ENCODE measurements at regions not wholly inside any gene's neighbourhood (a gene's known extent, or its start where the extent isn't known, plus 50 kb on each side); places are given as distances from the start of the nearest gene placed in this dataset.
"Not testable (repeated sequence)": the region's sequence is repeated elsewhere in the genome, so short reads cannot be mapped to it uniquely, and the experiment has no call there.

GRCh38 chr10:6841761-6842160 is 261.7 kb upstream of the PRKCQ start:
- no peak for ATAC-seq
- H3K4me1 Mint-ChIP-seq (ENCODE audit: low read depth in 2 of 2) = peaks cover 8 to 11% of the 10 kb centered on the region in 2 donors
- H3K27ac Mint-ChIP-seq = no peak overlapping the region
- DNase-seq (ENCODE audit: low spot score) = no peak
- H3K4me3 Mint-ChIP-seq = no peak overlapping the region
- H3K27me3 Mint-ChIP-seq = no peaks in the 10 kb centered on the region
- no peaks in the 10 kb centered on the region for H3K36me3 Mint-ChIP-seq
- no peaks in the 10 kb centered on the region for H3K9me3 Mint-ChIP-seq

DNA sequence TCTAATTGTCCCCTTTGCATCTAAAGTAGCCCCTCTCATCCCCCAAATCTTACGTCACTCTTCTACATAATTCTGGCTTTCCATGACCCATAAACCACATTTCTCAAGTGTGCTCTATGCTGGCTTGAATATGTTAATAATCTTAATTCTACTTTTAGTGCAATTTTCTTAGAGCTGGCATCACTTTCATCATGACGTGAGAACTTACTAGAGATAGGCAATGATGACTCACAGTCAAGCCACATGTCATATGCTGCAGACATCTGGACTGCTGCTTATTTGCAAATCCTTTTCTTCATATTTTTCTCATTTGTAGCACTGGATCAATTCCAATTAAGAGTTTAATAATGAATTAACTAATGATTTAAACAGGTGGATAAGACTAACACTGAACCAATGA is 260.7 kb upstream of the PRKCQ start:
- H3K27me3 Mint-ChIP-seq = no peaks in the 10 kb centered on the region
- DNase-seq (ENCODE audit: low spot score) (no peak), ATAC-seq (peak in 1 of 2 donors; percentile 65)
- no peak overlapping the region for H3K27ac Mint-ChIP-seq
- no peaks in the 10 kb centered on the region for H3K9me3 Mint-ChIP-seq
- H3K4me3 Mint-ChIP-seq = no peak overlapping the region
- no peaks in the 10 kb centered on the region for H3K36me3 Mint-ChIP-seq
- peaks cover 8 to 11% of the 10 kb centered on the region in 2 donors for H3K4me1 Mint-ChIP-seq (ENCODE audit: low read depth in 2 of 2)

DNA sequence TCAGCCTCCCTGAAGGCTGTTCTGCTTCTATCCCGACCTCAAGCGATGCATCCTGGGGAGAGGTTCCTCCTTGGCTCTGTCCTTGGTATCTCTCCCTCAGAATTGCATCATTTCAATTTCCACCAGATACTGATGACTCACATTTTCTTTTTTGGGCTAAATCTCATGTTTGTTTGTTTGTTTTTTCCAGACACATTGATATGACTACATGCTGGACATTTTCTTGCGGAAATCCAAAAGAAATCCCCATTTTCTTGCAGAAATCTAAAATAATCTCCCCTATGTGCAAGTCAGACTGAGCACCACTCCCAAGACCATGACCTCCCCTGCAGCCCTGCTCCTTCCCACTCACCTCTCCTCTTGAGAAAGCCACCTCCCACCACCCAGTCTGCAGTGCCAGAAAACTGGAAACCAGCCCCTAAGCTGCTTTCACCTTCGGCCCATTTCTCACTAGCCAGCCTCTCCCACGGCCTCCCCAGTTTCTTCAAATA is 260.2 kb upstream of the PRKCQ start:
- H3K27me3 Mint-ChIP-seq = no peaks in the 10 kb centered on the region
- no peak overlapping the region for H3K27ac Mint-ChIP-seq
- DNase-seq (ENCODE audit: low spot score) (no peak), ATAC-seq (no peak)
- no peaks in the 10 kb centered on the region for H3K9me3 Mint-ChIP-seq
- H3K36me3 Mint-ChIP-seq = no peaks in the 10 kb centered on the region
- peaks cover 8 to 11% of the 10 kb centered on the region in 2 donors for H3K4me1 Mint-ChIP-seq (ENCODE audit: low read depth in 2 of 2)
- no peak overlapping the region for H3K4me3 Mint-ChIP-seq

DNA sequence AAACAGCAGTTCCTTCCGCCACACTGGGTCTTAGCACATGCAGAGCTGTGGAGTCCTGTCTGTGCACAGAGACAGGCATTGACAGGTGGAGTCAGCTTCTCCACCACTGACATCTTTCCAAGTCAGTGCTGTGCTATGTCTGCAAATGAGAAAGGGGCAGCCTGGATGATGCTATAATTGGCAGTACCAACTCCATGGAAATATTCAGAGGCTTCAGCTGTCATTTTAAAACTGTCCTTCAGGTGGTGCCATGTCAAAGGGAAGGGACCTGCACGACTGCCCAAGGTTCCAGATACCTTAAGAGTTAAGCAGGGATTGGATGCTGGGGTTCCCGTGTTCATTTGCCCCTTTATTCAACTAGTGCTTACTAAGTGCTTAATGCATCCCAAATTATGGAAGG is 258.0 kb upstream of the PRKCQ start:
- H3K4me1 Mint-ChIP-seq (ENCODE audit: low read depth in 2 of 2) = peaks cover 4 to 6% of the 10 kb centered on the region in 2 donors
- no peaks in the 10 kb centered on the region for H3K27me3 Mint-ChIP-seq
- no peak overlapping the region for H3K27ac Mint-ChIP-seq
- H3K36me3 Mint-ChIP-seq = no peaks in the 10 kb centered on the region
- no peak overlapping the region for H3K4me3 Mint-ChIP-seq
- H3K9me3 Mint-ChIP-seq = no peaks in the 10 kb centered on the region
- ATAC-seq (peak in 1 of 2 donors; percentile 27), DNase-seq (ENCODE audit: low spot score) (no peak)

- H3K27me3 Mint-ChIP-seq = peaks cover 15% of the 10 kb centered on the region in 2 donors
- H3K9me3 Mint-ChIP-seq = no peaks in the 10 kb centered on the region
- no peaks in the 10 kb centered on the region for H3K4me1 Mint-ChIP-seq (ENCODE audit: low read depth in 2 of 2)
- H3K4me3 Mint-ChIP-seq = no peak overlapping the region
- H3K36me3 Mint-ChIP-seq = no peaks in the 10 kb centered on the region
- DNase-seq (ENCODE audit: low spot score) (no peak), ATAC-seq (no peak)
- no peak overlapping the region for H3K27ac Mint-ChIP-seq
Observed at GRCh38 chr10:6833458-6834011, 253.5 kb upstream of the PRKCQ start.

- H3K4me3 Mint-ChIP-seq; ATAC-seq; H3K36me3 Mint-ChIP-seq; H3K27ac Mint-ChIP-seq; DNase-seq (ENCODE audit: low spot score); H3K9me3 Mint-ChIP-seq; H3K4me1 Mint-ChIP-seq (ENCODE audit: low read depth in 2 of 2): not testable (repeated sequence)
- peaks cover 15 to 23% of the 10 kb centered on the region in 2 donors for H3K27me3 Mint-ChIP-seq
Observed at GRCh38 chr10:6830981-6831380, 250.9 kb upstream of the PRKCQ start.

DNA sequence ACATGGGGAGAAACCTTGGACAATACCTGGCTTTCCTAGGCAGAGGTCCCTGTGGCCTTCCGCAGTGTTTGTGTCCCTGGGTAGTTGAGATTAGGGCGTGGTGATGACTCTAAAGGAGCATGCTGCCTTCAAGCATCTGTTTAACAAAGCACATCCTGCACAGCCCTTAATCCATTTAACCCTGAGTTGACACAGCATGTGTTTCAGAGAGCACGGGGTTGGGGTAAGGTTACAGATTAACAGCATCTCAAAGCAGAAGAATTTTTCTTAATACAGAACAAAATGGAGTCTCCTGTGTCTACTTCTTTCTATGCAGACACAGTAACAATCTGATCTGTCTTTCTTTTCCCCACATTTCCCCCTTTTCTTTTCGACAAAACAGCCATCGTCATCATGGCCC is 244.7 kb upstream of the PRKCQ start:
- ATAC-seq; H3K4me1 Mint-ChIP-seq (ENCODE audit: low read depth in 2 of 2); H3K36me3 Mint-ChIP-seq; H3K9me3 Mint-ChIP-seq; H3K27ac Mint-ChIP-seq; H3K4me3 Mint-ChIP-seq; DNase-seq (ENCODE audit: low spot score): not testable (repeated sequence)
- peaks cover 6 to 15% of the 10 kb centered on the region in 2 donors for H3K27me3 Mint-ChIP-seq

DNA sequence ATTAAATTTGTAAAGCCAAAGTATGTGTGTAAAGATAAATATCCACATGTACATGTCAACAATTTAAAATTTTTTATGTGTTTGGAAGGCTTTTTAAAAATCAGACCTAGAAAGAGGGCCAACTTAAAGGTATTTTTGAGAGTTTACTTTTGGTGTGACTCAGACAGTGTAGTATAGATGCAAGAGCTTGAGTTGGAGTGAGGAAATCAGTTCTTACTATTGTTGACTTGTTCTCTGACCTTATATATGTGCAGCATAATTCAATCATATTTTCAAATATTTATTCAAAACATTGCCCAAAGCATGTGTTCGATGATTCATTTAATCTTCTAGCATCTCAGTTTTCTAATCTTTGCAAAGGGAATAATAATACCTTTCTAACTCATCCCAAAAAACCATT is 243.7 kb upstream of the PRKCQ start:
- no peaks in the 10 kb centered on the region for H3K9me3 Mint-ChIP-seq
- H3K27me3 Mint-ChIP-seq = peaks cover 6 to 18% of the 10 kb centered on the region in 2 donors
- H3K4me3 Mint-ChIP-seq = no peak overlapping the region
- ATAC-seq (no peak), DNase-seq (ENCODE audit: low spot score) (no peak)
- H3K27ac Mint-ChIP-seq = no peak overlapping the region
- no peaks in the 10 kb centered on the region for H3K36me3 Mint-ChIP-seq
- no peaks in the 10 kb centered on the region for H3K4me1 Mint-ChIP-seq (ENCODE audit: low read depth in 2 of 2)

DNA sequence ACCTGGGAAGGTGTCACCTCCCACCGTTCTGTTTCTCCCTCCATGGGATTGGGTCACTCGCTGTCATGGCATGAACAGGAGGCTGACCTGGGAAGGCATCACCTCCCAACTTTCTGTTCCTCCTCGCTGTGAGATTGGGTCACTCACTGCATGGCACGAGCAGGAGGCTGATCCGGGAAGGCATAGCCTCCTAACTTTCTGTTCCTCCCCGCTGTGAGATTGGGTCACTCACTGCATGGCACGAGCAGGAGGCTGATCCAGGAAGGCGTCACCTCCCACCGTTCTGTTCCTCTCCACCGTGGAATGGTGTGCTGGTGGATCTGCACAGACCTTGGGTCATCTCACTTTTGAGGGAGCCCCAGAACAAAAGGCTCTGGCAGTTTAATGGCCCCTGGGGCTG is 239.2 kb upstream of the PRKCQ start:
- DNase-seq (ENCODE audit: low spot score) (no peak), ATAC-seq (peak in 1 of 2 donors; percentile 43)
- no peak overlapping the region for H3K27ac Mint-ChIP-seq
- H3K4me1 Mint-ChIP-seq (ENCODE audit: low read depth in 2 of 2) = no peaks in the 10 kb centered on the region
- no peak overlapping the region for H3K4me3 Mint-ChIP-seq
- H3K36me3 Mint-ChIP-seq = no peaks in the 10 kb centered on the region
- H3K27me3 Mint-ChIP-seq = peaks cover 17% of the 10 kb centered on the region in 2 donors
- no peaks in the 10 kb centered on the region for H3K9me3 Mint-ChIP-seq

DNA sequence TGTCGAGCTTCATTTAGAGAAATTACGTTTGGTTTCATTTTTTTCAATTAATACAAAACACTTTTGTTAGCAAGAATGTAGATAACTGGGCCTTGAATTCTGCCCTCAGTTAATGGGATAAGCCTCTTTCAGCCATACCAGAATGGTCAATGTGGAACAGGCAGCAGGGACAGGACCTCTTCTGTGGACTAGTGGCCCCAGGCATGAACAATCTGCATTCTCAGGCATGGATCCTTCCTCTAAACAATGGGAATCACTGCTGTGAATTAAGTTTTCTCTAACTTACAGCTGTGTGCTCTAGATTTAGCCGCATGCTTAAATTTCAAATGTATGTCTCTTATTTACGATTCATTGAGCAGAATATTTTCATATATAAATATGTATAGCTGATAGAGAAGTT is 237.7 kb upstream of the PRKCQ start:
- Mint-ChIP-seq H3K36me3 (no peaks in the 10 kb centered on the region), H3K4me3 (no peak overlapping the region), H3K9me3 (no peaks in the 10 kb centered on the region), H3K4me1 (ENCODE audit: low read depth in 2 of 2) (no peaks in the 10 kb centered on the region), H3K27me3 (peaks cover 20 to 21% of the 10 kb centered on the region in 2 donors), H3K27ac (no peak overlapping the region)
- DNase-seq (ENCODE audit: low spot score) (no peak), ATAC-seq (no peak)

DNA sequence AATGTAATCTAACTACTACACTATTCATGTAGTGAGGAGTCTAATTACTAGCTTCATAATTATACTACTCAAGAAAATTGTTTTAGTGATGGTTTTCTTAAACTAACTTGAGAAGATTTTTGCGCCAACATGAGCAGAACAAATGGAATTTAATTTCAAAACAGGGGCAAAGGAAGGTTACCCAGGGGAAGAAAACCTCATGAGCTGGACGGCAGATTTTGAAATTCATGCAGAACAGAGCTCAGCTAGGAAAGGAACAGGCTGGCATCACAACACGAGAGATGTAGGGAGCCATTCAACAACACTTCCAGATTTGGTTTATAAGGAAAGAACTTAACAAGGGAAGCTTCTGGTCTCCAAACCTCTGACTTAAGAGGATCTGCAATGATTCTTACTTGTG is 235.3 kb upstream of the PRKCQ start:
- H3K27me3 Mint-ChIP-seq = peaks cover 38 to 44% of the 10 kb centered on the region in 2 donors
- DNase-seq (ENCODE audit: low spot score) (no peak), ATAC-seq (no peak)
- H3K27ac Mint-ChIP-seq = no peak overlapping the region
- H3K4me3 Mint-ChIP-seq = no peak overlapping the region
- no peaks in the 10 kb centered on the region for H3K9me3 Mint-ChIP-seq
- no peaks in the 10 kb centered on the region for H3K36me3 Mint-ChIP-seq
- H3K4me1 Mint-ChIP-seq (ENCODE audit: low read depth in 2 of 2) = no peaks in the 10 kb centered on the region

DNA sequence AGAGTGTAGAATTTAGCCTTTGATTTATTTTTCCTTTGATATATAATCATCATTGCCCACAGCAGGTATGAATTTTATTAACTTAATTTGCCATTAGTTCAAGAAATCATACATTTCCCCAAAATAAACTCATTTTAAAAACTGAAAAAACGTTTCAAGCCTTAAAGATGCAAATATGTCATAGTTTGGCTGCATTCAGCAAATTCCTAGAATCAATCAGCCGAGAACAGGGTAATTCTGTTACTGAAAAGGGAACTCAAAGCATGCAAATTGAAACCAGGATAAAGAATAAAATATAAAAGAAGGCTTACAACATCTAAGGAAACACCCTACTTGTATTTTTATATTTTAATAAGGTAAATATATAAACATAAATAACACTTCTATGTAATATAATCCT is 233.8 kb upstream of the PRKCQ start:
- H3K36me3 Mint-ChIP-seq = no peaks in the 10 kb centered on the region
- H3K4me1 Mint-ChIP-seq (ENCODE audit: low read depth in 2 of 2) = no peaks in the 10 kb centered on the region
- ATAC-seq (no peak), DNase-seq (ENCODE audit: low spot score) (no peak)
- no peak overlapping the region for H3K27ac Mint-ChIP-seq
- peaks cover 36 to 43% of the 10 kb centered on the region in 2 donors for H3K27me3 Mint-ChIP-seq
- no peaks in the 10 kb centered on the region for H3K9me3 Mint-ChIP-seq
- H3K4me3 Mint-ChIP-seq = no peak overlapping the region

- ATAC-seq (no peak), DNase-seq (ENCODE audit: low spot score) (no peak)
- no peaks in the 10 kb centered on the region for H3K36me3 Mint-ChIP-seq
- H3K27me3 Mint-ChIP-seq = peaks cover 38 to 48% of the 10 kb centered on the region in 2 donors
- no peak overlapping the region for H3K4me3 Mint-ChIP-seq
- no peak overlapping the region for H3K27ac Mint-ChIP-seq
- H3K4me1 Mint-ChIP-seq (ENCODE audit: low read depth in 2 of 2) = no peaks in the 10 kb centered on the region
- no peaks in the 10 kb centered on the region for H3K9me3 Mint-ChIP-seq
Observed at GRCh38 chr10:6813306-6813705, 233.2 kb upstream of the PRKCQ start.

DNA sequence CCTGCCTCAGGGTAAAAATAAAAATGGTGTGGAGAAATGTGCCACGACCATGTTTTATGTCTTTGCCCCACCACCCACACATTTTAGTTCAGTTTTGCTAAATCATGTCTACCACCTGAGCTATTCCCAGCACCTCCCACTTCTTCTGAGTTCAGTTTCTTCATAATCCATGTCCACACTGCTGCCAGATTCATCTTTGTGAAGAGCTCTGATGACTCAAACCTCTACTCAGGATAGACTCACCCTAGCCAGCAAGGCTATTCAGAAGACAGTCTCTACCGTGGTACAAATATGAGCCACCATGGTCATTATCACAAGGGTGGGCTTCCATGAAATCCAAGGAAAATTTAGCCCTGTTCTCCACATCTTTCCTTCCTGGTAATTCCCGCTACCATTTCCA is 231.1 kb upstream of the PRKCQ start:
- no peak for ATAC-seq
- Mint-ChIP-seq H3K4me1 (ENCODE audit: low read depth in 2 of 2) (no peaks in the 10 kb centered on the region), H3K4me3 (no peak overlapping the region), H3K9me3 (no peaks in the 10 kb centered on the region), H3K27ac (no peak overlapping the region), H3K36me3 (no peaks in the 10 kb centered on the region), H3K27me3 (peaks cover 41 to 54% of the 10 kb centered on the region in 2 donors)
- DNase-seq (ENCODE audit: low spot score) = no peak

DNA sequence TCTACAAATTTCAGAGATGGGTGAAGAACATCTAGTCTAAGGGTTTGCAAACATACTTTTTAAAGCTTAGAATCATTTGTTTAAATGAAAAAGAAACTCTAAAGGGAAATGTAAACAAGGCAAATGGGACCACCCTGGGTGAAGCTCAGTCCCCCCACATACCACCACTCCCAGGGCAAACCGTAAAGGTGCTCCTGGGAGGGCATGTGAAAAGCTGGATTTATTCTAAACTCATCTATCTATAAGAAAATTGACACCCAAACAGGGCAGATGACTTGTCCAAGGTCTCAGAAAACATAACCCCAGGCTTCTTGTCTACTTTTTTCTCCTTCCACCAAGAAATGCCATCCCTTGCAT is 223.3 kb upstream of the PRKCQ start:
- DNase-seq (ENCODE audit: low spot score) (no peak), ATAC-seq (no peak)
- Mint-ChIP-seq H3K4me3 (no peak overlapping the region), H3K27ac (no peak overlapping the region), H3K4me1 (ENCODE audit: low read depth in 2 of 2) (no peaks in the 10 kb centered on the region), H3K27me3 (peaks cover 14 to 18% of the 10 kb centered on the region in 2 donors), H3K36me3 (no peaks in the 10 kb centered on the region), H3K9me3 (no peaks in the 10 kb centered on the region)
